Esophagus squamous epithelium (tissue), 4 donors: ENCODE measurements at regions not wholly inside any gene's neighbourhood (a gene's known extent, or its start where the extent isn't known, plus 50 kb on each side); places are given as distances from the start of the nearest gene placed in this dataset.

Source experiments
- CTCF ChIP-seq, 6 experiments: fragments of 450-650 bp in 4 of 6; fragments of 200-600 bp in 2 of 6; sonication (generic) in 2 of 6; IDR thresholded peaks; one replicate each; pipeline ENCODE4 v1.5.1; 2016 to 2019; ENCODE audit warnings: antibody characterized with exemption in 6 of 6, mild to moderate bottlenecking in 4 of 6, moderate library complexity in 4 of 6
- POLR2A ChIP-seq, 4 donors: fragments of 450-650 bp; IDR thresholded peaks; one replicate each; pipeline ENCODE4 v1.6.1; 2017; ENCODE audit warnings: antibody characterized with exemption in 4 of 4, mild to moderate bottlenecking in 4 of 4, moderate library complexity in 3 of 4

GRCh38 chr4:185956544-185956940 is 112.4 kb upstream of the TLR3 start:
- TF ChIP-seq POLR2A (IDR thresholded peaks at IDR 0.05) (no peak), CTCF (IDR thresholded peaks at IDR 0.05) (no peak)
